D721Med (cell line): ENCODE measurements at regions not wholly inside any gene's neighbourhood (a gene's known extent, or its start where the extent isn't known, plus 50 kb on each side); places are given as distances from the start of the nearest gene placed in this dataset.

ENCODE experiments used
- DNase-seq: peaks from one replicate; pipeline ENCODE4 v3.0.0; 2011; ENCODE audit warnings: low spot score; ENCODE audit not compliant: insufficient read length
- FAIRE-seq: peaks from 2 replicates; lab custom pipeline; 2011; peaks lifted over from hg19 to GRCh38; lab: Jason Lieb, UNC
- TF ChIP-seq, protein P1 (sequence below): IDR thresholded peaks from 2 replicates; pipeline ENCODE4 v1.5.1; 2012; ENCODE audit warnings: mild to moderate bottlenecking, control low read depth; ENCODE audit not compliant: insufficient read depth; ENCODE audit errors: missing control alignments

DNA sequence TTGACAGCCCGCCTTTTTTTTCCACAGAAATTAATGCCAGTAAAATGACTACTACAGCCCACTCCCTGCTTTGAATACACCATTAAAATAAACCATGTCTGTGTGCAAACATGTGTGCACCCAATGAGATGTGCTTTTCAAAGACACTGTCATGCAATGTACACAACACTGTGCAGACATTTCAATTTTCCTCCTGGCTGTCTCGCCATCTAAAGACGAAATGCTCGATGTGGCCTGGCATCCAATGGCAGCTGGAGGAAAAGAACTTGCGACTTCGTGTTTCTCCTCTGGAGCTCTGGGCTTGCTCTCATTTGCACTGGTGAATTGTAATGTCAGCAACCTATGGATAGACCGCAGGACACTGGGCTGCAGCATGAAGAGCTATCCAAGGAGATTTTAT is 147.0 kb upstream of the NAV2 start:
- TF ChIP-seq, protein P1, sequence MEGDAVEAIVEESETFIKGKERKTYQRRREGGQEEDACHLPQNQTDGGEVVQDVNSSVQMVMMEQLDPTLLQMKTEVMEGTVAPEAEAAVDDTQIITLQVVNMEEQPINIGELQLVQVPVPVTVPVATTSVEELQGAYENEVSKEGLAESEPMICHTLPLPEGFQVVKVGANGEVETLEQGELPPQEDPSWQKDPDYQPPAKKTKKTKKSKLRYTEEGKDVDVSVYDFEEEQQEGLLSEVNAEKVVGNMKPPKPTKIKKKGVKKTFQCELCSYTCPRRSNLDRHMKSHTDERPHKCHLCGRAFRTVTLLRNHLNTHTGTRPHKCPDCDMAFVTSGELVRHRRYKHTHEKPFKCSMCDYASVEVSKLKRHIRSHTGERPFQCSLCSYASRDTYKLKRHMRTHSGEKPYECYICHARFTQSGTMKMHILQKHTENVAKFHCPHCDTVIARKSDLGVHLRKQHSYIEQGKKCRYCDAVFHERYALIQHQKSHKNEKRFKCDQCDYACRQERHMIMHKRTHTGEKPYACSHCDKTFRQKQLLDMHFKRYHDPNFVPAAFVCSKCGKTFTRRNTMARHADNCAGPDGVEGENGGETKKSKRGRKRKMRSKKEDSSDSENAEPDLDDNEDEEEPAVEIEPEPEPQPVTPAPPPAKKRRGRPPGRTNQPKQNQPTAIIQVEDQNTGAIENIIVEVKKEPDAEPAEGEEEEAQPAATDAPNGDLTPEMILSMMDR, result no peak
- DNase-seq (no peak), FAIRE-seq (no peak)

DNA sequence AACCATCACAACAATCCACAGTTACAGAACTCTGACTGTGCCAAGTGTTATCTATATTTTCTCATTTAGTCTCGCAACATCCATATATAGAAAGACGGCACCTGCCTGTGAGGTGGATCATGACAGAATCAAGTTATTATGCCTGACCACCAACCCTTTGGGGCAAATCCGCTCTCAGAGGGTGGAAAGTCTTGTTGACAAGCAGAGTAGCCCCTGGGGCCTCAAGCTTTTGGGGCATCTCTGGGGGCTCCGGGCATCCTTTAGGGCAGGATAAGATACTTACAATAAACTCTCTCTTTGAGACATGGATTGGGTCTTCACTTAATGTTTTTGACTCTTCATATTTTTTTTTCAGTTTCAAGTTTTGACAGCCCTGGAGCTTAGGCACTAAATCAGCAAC is 150.5 kb upstream of the NAV2 start:
- FAIRE-seq (no peak), DNase-seq (no peak)
- TF ChIP-seq, protein P1, result no peak

DNA sequence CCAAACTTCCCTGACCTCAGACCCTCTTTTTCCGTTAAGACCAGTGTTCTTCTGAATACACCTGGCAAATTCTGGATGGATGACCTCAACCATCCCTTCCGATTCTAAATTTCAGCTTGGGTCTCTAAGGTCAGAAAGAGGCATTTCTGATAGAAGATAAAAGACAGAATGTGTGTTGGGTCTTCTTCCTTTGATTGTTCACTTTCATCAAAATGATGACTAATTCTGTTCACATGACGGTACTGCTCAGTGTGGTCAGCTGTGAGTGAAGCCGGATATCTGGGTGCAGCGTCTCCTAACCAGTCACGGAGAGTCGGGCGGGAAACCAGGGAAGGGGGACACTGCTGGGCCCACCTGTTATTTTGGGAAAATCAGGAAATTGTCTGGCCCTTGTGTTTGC is 151.6 kb upstream of the NAV2 start:
- TF ChIP-seq, protein P1, result no peak
- no peak for DNase-seq
- FAIRE-seq, result no peak

DNA sequence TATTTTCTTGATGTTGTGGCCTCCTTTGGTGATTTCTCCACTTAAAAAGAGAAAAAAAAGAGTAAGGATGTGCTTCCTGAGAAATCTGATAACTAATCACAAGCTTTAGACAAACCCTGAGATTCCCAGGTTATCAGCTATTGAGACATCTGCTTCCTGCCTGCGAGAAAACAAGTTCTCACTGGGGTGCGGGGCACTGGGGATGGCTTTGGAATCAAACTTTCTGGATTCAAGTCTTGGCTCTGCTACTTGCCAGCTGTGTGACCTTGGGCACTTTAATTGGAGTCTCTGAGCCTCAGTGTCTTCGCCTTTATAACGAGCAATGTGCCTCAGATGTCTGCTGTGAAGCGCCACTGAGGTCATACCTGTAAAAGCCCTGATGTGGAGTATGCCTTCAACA is 152.5 kb upstream of the NAV2 start:
- DNase-seq (no peak), FAIRE-seq (no peak)
- TF ChIP-seq, protein P1, result no peak

DNA sequence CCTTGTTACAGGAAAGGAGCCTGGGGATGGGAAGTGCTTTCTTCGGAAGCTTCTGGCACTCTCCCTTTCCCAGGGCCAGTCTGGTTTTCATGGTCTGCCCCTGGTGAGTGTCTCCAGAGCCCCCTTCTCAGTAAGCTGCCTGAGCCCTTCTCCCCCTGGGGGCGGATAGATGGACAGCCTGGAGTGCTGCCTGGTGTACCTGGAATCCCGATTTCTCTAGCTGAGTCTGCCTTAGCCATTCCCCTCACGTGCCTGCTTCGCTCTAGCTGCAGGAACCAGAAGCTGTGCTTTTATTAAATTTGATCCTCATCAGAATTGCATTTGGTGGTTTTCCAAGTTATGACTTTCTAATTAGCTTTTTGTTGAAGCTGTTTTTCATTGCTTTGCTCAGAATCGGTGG is 152.9 kb upstream of the NAV2 start:
- TF ChIP-seq, protein P1, result no peak
- DNase-seq (no peak), FAIRE-seq (no peak)

DNA sequence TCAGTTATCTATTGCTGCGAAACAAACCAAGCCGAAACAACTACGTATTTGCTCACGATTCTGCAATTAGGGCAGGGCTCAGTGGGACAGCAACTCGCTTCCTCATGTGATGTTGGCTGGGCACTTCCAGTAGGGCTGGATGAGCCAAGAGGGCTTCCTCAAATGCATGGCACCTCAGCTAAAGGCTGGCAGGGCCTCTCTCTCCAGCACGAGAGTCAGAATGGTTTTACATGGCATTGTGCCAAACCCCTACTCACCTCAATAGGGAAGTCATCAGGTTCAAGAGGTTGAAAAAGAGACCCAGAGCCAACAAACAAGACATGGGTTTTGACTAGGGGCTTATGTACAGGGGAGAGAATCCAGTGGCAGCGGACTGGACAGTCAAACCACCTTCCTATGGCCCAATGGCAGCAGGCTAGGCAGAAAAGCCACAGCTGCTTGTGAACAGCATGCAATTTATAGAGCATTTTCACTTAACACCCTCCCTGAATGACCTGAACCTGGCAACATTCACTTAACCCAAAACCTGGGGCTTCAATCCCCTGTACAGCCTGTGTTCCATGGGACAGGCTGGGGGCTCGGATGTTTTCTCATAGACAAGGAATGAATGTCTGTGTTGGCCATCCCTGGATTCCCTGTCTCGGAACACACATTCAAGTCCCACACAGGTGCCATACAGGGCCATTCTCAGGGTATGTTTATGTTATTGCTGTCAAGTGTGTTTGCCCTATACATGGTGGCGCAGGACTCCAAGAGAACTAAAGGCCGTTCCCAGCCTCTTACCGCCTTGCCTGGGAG is 154.2 kb upstream of the NAV2 start:
- TF ChIP-seq, protein P1, result no peak
- FAIRE-seq, result no peak
- DNase-seq, result no peak

DNA sequence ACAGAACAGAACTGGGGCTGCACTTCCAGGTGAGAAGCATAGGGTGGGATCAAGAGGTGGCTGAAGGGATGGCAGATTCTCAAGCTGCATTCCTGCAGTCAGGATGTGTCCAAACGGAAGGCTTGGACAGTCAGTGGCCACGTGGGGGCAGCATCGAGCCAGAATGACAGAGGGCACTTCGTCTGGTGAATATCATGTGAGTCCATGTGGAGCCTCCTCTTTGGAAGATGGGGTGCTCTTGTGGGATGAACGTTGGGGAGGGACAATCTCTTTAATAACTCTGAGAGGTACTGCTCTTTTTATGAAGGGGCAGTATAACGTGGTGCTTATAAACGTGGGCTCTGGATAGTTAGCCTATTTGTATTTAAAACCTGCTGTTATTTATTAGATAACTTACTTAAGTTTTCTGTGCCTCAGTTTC is 154.9 kb upstream of the NAV2 start:
- no peak for FAIRE-seq

More for the DNA sequence above, 154.9 kb upstream of the NAV2 start:
- TF ChIP-seq, protein P1, result peak; percentile 85
- DNase-seq, result peak; percentile 30
